GM19351 (cell line): ENCODE measurements at regions not wholly inside any gene's neighbourhood (a gene's known extent, or its start where the extent isn't known, plus 50 kb on each side); places are given as distances from the start of the nearest gene placed in this dataset.

ENCODE experiments used
- ATAC-seq: cut with Tn5 transposase; IDR thresholded peaks from one replicate; pipeline ENCODE4 v1.9.1; 2021; ENCODE audit warnings: mild to moderate bottlenecking, moderate library complexity; ENCODE audit not compliant: unreplicated experiment

GRCh38 chr6:121810158-121811032, 374.9 kb downstream of the GJA1 start:
- ATAC-seq: no peak

GRCh38 chr6:121811106-121811505, 375.7 kb downstream of the GJA1 start:
- ATAC-seq: no peak

- ATAC-seq: no peak
Measured at GRCh38 chr6:121816361-121816760, 380.9 kb downstream of the GJA1 start.

GRCh38 chr6:121816906-121817540, 381.6 kb downstream of the GJA1 start:
- ATAC-seq: no peak

GRCh38 chr6:121823437-121823851, 388.0 kb downstream of the GJA1 start:
- no peak for ATAC-seq

GRCh38 chr6:121826156-121826810, 390.8 kb downstream of the GJA1 start:
- ATAC-seq: no peak

GRCh38 chr6:121828146-121828886, 392.9 kb downstream of the GJA1 start:
- no peak for ATAC-seq

GRCh38 chr6:121830736-121831135, 395.3 kb downstream of the GJA1 start:
- ATAC-seq: no peak

GRCh38 chr6:121835662-121836061, 400.2 kb downstream of the GJA1 start:
- ATAC-seq: no peak

GRCh38 chr6:121837545-121838229, 402.2 kb downstream of the GJA1 start:
- ATAC-seq: no peak

GRCh38 chr6:121838842-121839241, 403.4 kb downstream of the GJA1 start:
- ATAC-seq: no peak

GRCh38 chr6:121839896-121840295, 404.4 kb downstream of the GJA1 start:
- no peak for ATAC-seq

GRCh38 chr6:121844898-121845297, 409.5 kb downstream of the GJA1 start:
- ATAC-seq: no peak

- ATAC-seq: no peak
Measured at GRCh38 chr6:121847806-121848522, 412.5 kb downstream of the GJA1 start.

GRCh38 chr6:121848523-121849255, 413.2 kb downstream of the GJA1 start:
- no peak for ATAC-seq

GRCh38 chr6:121849477-121849876, 414.0 kb downstream of the GJA1 start:
- peak; percentile 96 for ATAC-seq

GRCh38 chr6:121851056-121851455, 415.6 kb downstream of the GJA1 start:
- ATAC-seq: no peak

- ATAC-seq: no peak
Measured at GRCh38 chr6:121853686-121854085, 418.2 kb downstream of the GJA1 start.

GRCh38 chr6:121855521-121855920, 420.1 kb downstream of the GJA1 start:
- no peak for ATAC-seq
